RWPE1 (cell line): ENCODE measurements at regions not wholly inside any gene's neighbourhood (a gene's known extent, or its start where the extent isn't known, plus 50 kb on each side); places are given as distances from the start of the nearest gene placed in this dataset.

Experiments used
- CTCF ChIA-PET: fragments of 350-600 bp; sonication (Branson Sonifier 250); formaldehyde crosslinking; extraction: SDS; loops from one replicate; lab custom pipeline; 2021; lab: Yijun Ruan, JAX
- POLR2A ChIA-PET: fragments of 400-600 bp; formaldehyde crosslinking; extraction: SDS; loops from one replicate; lab custom pipeline; 2020; ENCODE audit warnings: antibody characterized with exemption; ENCODE audit not compliant: low non-redundant PET; lab: Yijun Ruan, JAX
- DNase-seq: peaks from one replicate; pipeline ENCODE4 v3.0.0; 2012; ENCODE audit warnings: low spot score
- H3K27ac ChIP-seq: fragments of 450-650 bp; 2 replicates; pipeline ENCODE4 v1.5.1; 2017
- CTCF ChIP-seq: fragments of 450-650 bp; conservative IDR thresholded peaks from 2 replicates; pipeline ENCODE4 v1.5.1; 2017; ENCODE audit warnings: low read depth, mild to moderate bottlenecking

DNA sequence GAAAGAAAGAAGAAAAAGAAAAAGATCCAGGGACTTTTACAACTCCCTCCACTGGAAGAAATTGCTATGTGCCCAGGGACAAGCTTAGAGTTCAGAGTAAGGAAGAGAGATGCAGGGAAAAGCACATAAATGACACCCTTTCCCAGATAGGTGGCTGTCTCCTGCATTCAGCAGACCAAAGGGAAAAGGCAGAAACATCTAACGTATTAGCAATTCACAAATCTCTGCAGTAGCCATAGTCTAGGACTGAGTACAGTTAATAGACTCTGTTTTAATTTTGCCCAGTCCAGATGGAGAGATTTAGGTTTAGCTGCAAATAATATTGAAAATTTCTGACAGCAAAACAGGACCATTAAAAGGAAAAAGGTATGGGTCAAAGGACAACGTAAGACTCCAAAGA, 71.3 kb upstream of the TNFRSF21 start:
- ChIA-PET POLR2A (no interaction called here), CTCF (interaction anchor here (0.6 to 0.9 kb wide), 3 partner anchors 19 to 533 kb away, joined by 3 to 7 read pairs (median 6); no protein-coding TSS in a partner anchor)
- no peak for DNase-seq
- H3K27ac ChIP-seq = no peak overlapping the region
- TF ChIP-seq CTCF = no peak

- POLR2A ChIA-PET = no interaction called here
These were observed 73.7 kb upstream of the TNFRSF21 start for GRCh38 chr6:47383360-47383759.

DNA sequence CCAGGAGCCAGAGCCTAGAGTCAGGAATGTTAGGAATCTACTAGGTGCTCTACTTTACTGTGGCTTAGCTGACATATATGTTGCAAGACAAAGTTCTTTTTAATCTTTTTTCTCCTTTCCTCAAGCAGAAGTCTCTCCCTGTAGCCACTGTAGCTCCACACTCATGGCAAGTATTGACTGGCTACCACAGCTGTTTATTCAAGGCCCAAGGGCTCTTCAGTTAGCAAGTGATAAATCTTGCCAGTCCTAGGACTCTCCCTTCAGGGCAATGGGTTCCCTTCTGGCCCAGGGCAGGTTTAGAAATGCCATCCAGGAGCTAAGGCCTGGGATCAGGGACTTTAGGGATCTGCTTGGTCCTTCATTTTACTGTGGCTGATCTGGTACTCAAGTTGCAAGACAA, 82.0 kb upstream of the TNFRSF21 start:
- TF ChIP-seq CTCF = no peak
- ChIA-PET POLR2A (no interaction called here), CTCF (no interaction called here)
- no peak for DNase-seq
- no peak overlapping the region for H3K27ac ChIP-seq

More at GRCh38 chr6:47383360-47383759, 73.7 kb upstream of the TNFRSF21 start:
- no peak for DNase-seq
- TF ChIP-seq CTCF = no peak
- H3K27ac ChIP-seq = no peak overlapping the region
- CTCF ChIA-PET = interaction anchor here (0.6 kb wide), 1 partner anchor 14 kb away, joined by 3 read pairs; no protein-coding TSS in a partner anchor

DNA sequence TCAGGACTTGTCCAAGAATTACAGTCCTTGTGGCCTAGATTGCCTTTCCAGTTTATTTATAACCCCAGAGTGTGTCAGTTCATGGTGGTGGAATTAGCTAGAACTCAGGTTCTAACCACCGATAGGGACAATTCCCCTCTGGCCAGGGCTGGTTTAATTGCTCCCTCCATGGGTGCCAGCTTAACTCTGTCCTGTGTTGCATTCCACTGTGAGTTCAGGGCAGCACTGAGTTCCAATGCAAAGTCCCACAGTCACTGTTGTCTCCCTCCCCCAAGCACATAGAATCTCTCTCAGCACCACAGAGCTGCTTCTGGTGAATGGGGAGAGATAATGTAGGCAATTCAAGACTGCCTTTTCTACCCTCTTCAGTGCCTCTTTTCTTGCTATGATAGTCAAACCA, 82.5 kb upstream of the TNFRSF21 start:
- CTCF ChIA-PET = no interaction called here
- TF ChIP-seq CTCF = no peak
- POLR2A ChIA-PET = no interaction called here

GRCh38 chr6:47396401-47397069, 81.1 kb upstream of the CD2AP start:
- no peak for DNase-seq
- POLR2A ChIA-PET = no interaction called here
- H3K27ac ChIP-seq = no peak overlapping the region
- CTCF ChIA-PET = no interaction called here
- no peak for TF ChIP-seq CTCF

More for the DNA sequence above, 82.5 kb upstream of the TNFRSF21 start:
- H3K27ac ChIP-seq = no peak overlapping the region
- DNase-seq = no peak

DNA sequence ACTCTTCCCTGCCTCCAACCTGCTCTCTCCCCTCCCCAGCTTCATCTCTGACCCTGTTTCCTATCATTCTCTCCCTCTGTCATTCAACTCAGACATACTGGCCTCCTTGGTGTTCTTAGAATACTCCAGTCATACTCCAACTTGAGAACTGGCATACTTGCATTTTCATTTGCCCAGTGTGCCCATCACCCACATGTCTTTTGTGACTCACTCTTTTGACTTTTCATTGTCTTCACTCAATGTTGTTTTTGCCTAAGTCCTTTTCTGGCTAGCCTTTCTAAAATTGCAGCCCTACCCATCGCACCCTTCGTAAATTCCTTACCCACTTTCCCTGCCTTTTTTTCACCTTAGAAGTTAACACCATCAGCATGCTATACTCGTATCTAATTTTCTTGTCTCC, 77.0 kb upstream of the CD2AP start:
- no peak for TF ChIP-seq CTCF
- H3K27ac ChIP-seq = no peak overlapping the region
- no peak for DNase-seq
- POLR2A ChIA-PET = no interaction called here
- CTCF ChIA-PET = no interaction called here
